GM19395 (cell line): ENCODE measurements at regions not wholly inside any gene's neighbourhood (a gene's known extent, or its start where the extent isn't known, plus 50 kb on each side); places are given as distances from the start of the nearest gene placed in this dataset.
"Not testable (repeated sequence)": the region's sequence is repeated elsewhere in the genome, so short reads cannot be mapped to it uniquely, and the experiment has no call there.

Source experiments
- ATAC-seq: cut with Tn5 transposase; IDR thresholded peaks from one replicate; pipeline ENCODE4 v1.9.1; 2021; ENCODE audit warnings: mild to moderate bottlenecking, moderate library complexity; ENCODE audit not compliant: unreplicated experiment

DNA sequence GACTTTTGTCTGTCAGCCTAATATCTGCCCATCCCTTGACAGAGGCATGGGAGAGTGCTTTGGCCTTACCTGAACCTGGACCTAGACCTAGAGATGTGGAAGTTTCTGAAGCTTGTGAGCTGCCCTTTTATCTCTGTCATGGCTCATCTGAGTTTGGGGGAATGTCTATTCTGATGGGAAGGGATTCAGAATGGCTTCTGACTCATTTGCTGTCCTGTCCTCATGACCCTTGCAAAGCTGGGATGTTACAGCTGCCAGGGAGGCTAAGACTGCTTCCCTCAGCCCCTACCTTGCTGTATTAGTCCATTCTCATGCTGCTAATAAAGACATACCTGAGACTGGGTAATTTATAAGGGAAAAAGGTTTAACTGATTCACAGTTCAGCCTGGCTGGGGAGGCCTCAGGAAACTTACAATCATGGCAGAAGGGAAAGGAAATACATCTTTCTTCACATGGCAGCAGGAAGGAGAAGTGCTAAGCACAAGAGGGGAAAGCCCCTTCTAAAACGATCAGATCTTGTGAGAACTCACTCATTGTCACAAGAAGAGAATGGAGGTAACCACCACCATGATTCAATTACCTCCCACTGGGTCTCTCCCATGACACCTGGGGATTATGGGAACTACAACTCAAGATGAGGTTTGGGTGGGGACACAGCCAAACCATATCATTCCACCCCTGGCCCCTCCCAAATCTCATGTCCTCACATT, 252.2 kb downstream of the ERMARD start:
- ATAC-seq = no peak

DNA sequence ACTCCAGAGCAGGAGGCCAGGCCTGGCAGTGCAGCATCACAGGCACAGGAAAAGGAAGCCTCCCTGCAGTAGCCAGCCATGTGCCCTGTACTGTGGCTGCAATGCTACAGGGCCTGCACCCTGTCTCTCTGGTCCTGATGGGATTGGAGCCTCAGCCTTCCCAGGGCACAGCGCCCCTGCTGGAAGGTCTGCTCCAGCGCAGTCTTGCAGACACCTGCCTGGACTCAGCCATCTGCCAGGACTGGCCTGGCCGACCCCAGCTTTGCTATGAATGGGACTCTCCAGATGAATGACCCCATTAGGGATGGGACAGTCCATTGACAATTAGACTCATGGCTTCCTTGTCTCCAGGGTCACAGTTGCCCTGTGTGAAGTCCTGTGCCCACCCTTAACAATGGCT, 251.6 kb downstream of the ERMARD start:
- ATAC-seq = no peak

GRCh38 chr6:170001782-170002181, 250.4 kb downstream of the ERMARD start:
- ATAC-seq = not testable (repeated sequence)

- no peak for ATAC-seq
Observed at GRCh38 chr6:170000071-170000843, 248.8 kb downstream of the ERMARD start.

DNA sequence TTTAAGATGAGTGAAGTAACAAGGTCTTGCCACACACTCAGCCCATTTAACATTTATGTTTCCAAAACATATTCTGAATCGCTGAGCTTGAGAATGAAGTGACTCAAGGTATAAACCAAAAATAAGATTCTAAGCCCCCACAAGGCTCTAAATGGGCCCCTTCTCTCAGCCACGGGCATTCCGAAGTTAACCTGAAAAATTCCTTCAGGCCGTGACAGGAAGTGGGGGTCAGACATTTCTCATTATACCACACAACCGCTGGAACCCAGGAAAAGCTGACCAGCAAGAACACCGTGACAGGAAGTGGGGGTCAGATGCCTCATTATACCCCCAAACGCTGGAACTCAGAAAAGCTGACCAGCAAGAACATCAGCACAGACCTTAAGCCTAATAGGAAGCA, 247.9 kb downstream of the ERMARD start:
- ATAC-seq = no peak

DNA sequence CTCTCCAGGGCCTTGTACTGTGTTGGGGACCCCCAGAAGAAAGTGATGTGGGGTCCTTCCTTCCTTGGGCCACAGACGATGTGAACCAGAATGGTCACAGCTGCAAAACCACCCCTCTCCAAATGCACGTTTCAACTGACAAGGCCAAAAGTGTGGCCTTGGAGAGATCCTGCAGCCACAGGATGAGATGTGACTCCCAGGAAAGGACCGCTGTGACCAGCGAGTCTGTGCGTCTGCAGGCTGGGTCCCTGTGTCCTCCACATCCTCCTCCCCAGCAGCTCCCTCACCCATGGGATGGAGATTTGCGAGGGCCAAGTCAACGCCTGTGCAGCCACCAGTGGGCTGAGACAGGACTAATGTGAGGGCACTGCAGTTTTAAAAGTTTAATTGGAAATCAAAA, 247.0 kb downstream of the ERMARD start:
- no peak for ATAC-seq

- no peak for ATAC-seq
Observed at GRCh38 chr6:169997930-169998218, 246.5 kb downstream of the ERMARD start.

- ATAC-seq = no peak
Observed at GRCh38 chr6:169997187-169997929, 245.9 kb downstream of the ERMARD start.

- ATAC-seq = no peak
Observed at GRCh38 chr6:169996378-169997051, 245.1 kb downstream of the ERMARD start.

- no peak for ATAC-seq
Observed at GRCh38 chr6:169994739-169995138, 243.3 kb downstream of the ERMARD start.

DNA sequence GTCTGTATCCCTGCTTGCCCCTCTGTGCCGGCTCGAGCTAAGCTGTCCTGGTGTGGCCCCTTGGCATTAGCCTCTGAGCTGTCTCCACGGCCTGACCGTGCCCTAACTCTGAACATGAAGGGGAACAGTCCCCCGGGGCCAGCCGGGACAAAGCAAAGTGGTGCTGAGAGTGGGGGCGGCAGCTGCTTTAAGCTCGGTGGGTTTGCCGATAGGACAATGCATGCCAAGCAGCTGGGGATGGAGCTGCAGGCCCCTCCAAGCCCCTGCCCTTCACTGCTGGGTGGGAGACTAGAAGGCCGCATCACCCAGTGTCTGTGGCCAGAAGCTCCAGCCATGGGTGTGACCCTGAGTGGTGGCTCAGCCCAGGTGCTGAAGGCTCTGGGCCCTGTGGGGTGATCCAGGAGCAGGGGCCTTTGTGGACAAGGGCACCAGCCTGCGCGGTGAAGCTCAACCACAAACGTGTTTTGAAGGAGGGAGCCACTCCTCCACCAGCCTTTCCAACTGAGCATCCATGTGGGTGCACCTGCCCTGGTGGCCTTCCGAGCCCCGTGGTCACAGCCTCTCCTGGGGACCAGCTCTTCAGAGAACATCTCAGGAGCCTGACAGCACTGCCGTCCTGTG, 242.5 kb downstream of the ERMARD start:
- no peak for ATAC-seq

DNA sequence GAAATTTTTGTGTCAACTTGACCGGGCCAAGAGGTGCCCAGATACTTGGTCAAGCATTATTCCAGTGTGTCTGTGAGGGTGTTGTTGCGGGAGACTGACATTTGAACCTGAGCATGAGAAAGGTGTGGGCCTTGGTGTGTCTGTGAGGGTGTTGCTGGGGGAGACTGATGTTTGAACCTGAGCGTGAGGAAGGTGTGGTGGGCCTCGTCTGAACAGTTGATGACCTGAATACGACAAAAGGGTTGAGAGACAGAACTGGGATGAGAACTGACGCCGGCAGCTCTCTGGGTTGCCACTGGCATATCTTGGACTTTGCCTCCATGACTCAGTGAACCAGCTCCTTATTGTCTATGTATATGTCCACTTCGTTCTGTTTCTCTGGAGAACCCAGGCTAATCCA, 240.5 kb downstream of the ERMARD start:
- no peak for ATAC-seq

GRCh38 chr6:169991031-169991390, 239.6 kb downstream of the ERMARD start:
- ATAC-seq = no peak

DNA sequence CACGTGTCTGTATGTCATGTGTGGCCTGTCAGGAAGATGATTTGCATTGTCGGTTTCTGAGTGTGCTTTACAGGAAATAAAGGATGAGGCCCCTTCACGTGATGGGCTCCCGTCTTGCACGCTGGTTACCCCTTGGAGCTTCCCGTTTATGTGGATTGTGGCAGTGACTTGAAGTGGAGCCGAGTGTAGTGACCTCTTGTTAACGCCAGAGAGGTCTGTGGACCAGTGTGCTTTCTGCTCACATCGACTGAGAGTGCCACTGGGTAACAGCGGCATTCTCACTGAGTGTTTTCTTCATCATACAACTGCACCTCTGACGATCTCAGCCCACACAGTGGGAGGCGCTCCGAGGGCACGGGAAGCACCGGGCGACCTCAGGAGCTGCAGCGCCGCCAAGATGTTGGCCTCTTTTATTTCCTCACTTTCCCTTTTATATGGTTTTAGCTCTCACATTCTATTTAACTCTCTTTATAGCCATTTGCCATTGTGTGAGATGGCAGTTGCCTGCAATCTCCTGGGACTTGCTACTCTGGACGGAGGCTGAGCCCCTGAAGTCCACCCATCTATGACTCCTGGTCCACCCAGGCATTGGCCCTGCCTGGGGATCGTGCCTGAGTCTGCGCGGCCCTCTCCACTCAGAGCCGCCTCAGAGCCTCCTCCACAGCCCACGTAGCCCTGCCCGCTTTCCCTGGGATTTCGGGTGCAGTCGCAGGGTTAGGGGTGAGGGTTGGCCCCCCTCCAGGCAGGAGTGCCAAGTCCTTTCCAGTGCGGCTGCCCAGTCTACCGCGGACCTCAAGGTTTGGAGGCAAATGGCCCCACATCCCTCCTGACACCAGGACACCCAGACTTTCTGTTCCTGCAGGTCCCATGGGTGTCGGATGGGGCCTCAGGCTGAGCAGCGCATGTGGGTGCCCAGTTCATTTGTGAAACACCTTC, 238.9 kb downstream of the ERMARD start:
- ATAC-seq = peak; percentile 79

GRCh38 chr6:169989594-169989993, 238.2 kb downstream of the ERMARD start:
- no peak for ATAC-seq

GRCh38 chr6:169988769-169989550, 237.5 kb downstream of the ERMARD start:
- ATAC-seq = no peak

DNA sequence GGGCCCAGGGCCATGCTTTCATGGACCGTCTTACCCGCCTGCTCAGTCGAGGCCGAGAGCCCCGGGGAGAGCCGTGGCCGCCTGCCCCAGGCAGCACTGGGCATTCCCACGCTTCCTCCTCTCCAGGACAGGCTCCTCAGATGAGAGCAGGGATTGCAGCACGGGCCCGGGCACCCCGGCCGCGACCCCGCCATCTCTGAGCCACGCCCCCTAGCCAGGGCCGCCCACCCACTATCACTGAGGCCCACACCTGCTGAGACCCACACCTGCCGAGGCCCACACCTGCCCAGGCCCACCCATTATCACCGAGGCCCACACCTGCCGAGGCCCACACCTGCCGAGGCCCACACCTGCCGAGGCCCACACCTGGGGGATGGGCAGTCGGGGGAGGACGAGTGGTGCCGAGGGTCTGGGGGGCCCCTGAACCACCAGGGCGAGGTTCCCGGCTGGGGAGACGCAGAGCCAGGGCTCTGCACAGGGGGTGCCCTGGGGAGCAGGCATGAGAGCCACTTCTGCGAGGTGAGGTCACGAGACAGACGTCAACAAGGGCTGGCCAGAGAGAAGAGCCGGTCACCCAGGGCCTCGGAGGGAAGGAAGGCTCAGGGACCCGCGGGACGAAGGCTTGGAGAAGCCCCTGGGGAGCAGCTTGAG, 235.6 kb downstream of the ERMARD start:
- no peak for ATAC-seq

GRCh38 chr6:169986171-169986847, 234.9 kb downstream of the ERMARD start:
- no peak for ATAC-seq
